ENCODE measurements at regions not wholly inside any gene's neighbourhood (a gene's known extent, or its start where the extent isn't known, plus 50 kb on each side); places are given as distances from the start of the nearest gene placed in this dataset.

DNA sequence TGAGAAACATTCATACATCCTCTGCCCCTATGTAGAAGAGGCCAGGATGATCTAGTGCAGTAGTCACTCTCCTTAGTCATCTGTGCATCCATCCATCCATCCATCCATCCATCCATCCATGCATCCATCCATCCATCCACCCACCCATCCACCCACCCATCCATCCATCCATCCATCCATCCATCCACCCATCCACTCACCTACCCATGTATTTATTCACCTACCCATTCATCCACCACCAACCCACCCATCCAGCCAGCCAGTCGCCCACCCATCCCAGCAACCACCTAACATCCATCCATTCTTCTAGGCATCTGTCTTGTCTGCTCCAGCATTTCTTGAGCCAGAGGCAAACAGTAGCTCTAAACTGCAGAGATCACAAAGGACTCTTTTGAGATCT lies 87.1 kb downstream of the MSX2 start:
- Histone ChIP-seq H3K9me2 (replicated peaks; ENCODE audit: low read length) (no peaks in the 10 kb centered on the region), H3K36me3 (ENCODE audit: low read depth, low read length) (no peaks in the 10 kb centered on the region), H4K20me1 (ENCODE audit: low read length) (no peaks in the 10 kb centered on the region), H3K27me3 (ENCODE audit: low read length) (0 out of 2 replicates have a peak, but pooled peaks cover 9% of the 10 kb centered on the region), H3K27ac (ENCODE audit: low read length) (no peak overlapping the region), H3K4me1 (ENCODE audit: insufficient read depth, low read length) (no peaks in the 10 kb centered on the region), H3K9me3 (ENCODE audit: low read length) (no peaks in the 10 kb centered on the region), H2AFZ (ENCODE audit: low read length) (no peak overlapping the region), H3K79me2 (ENCODE audit: low read length) (no peaks in the 10 kb centered on the region), H3K4me2 (ENCODE audit: low read length) (no peak overlapping the region), H3K4me3 (ENCODE audit: low read length) (no peak overlapping the region), H3F3A (ENCODE audit: low read length, unreplicated experiment) (no peaks in the 10 kb centered on the region), H3K9ac (ENCODE audit: low read length) (no peak overlapping the region)
- ATAC-seq = no peak
- TF ChIP-seq EZH2phosphoT487 (IDR thresholded peaks at IDR 0.05; ENCODE audit: borderline replicate concordance, low read length) (no peak), CTCF (conservative IDR thresholded peaks at IDR 0.05; ENCODE audit: low read depth, low read length) (no peak), EZH2 (IDR thresholded peaks at IDR 0.05; ENCODE audit: low read length, unreplicated experiment) (no peak)
- DNase-seq = no peak
- intact Hi-C loops (cut with micrococcal nuclease) = no loop called here
- ChIA-PET POLR2A (ENCODE audit: unreplicated experiment) (no interaction called here), CTCF (no interaction called here)
- BruUV-seq (replicated peaks) = no TSS peak

DNA sequence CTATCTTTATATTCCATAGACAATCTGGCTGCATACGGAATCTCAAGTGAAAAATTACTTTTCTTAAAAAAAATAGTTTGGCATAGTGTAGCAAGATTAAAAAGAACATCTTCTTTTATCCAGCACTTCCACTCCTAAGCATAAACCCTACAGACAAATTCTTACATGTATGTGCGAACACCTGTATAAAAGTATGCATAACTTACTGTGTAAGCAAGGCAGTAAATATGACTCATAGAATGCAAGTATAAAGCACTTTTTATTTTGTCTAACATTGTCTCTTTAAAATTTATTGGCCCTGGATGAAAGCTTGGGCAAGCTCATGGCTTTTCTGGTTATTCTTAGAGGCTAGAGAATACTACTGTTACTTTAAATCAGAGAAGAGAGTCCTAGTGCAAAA lies 86.4 kb downstream of the MSX2 start:
- ATAC-seq (no peak), DNase-seq (no peak)
- H3K36me3 ChIP-seq (ENCODE audit: low read depth, low read length) = no peaks in the 10 kb centered on the region
- POLR2A ChIA-PET (ENCODE audit: unreplicated experiment) = no interaction called here
- TF ChIP-seq CTCF (conservative IDR thresholded peaks at IDR 0.05; ENCODE audit: low read depth, low read length) = no peak
- H3K9me2 ChIP-seq (replicated peaks; ENCODE audit: low read length) = no peaks in the 10 kb centered on the region
- CTCF ChIA-PET = no interaction called here
- no TSS peak for BruUV-seq (replicated peaks)
- no peaks in the 10 kb centered on the region for H3F3A ChIP-seq (ENCODE audit: low read length, unreplicated experiment)
- no peak overlapping the region for H3K27ac ChIP-seq (ENCODE audit: low read length)
- H3K4me2 ChIP-seq (ENCODE audit: low read length) = no peak overlapping the region
- H3K4me1 ChIP-seq (ENCODE audit: insufficient read depth, low read length) = no peaks in the 10 kb centered on the region
- no peaks in the 10 kb centered on the region for H3K9me3 ChIP-seq (ENCODE audit: low read length)
- intact Hi-C loops (cut with micrococcal nuclease) = no loop called here
- H3K27me3 ChIP-seq (ENCODE audit: low read length) = 0 out of 2 replicates have a peak, but pooled peaks cover 9% of the 10 kb centered on the region
- no peak overlapping the region for H3K4me3 ChIP-seq (ENCODE audit: low read length)
- H4K20me1 ChIP-seq (ENCODE audit: low read length) = no peaks in the 10 kb centered on the region
- no peaks in the 10 kb centered on the region for H3K79me2 ChIP-seq (ENCODE audit: low read length)
- no peak overlapping the region for H2AFZ ChIP-seq (ENCODE audit: low read length)
- H3K9ac ChIP-seq (ENCODE audit: low read length) = no peak overlapping the region

GRCh38 chr5:174807471-174807870 lies 83.1 kb downstream of the MSX2 start:
- intact Hi-C loops (cut with micrococcal nuclease) = no loop called here
- Histone ChIP-seq H3K9me3 (ENCODE audit: low read length) (no peaks in the 10 kb centered on the region), H3K9ac (ENCODE audit: low read length) (no peak overlapping the region), H3K4me2 (ENCODE audit: low read length) (no peak overlapping the region), H3K36me3 (ENCODE audit: low read depth, low read length) (no peaks in the 10 kb centered on the region), H3F3A (ENCODE audit: low read length, unreplicated experiment) (no peaks in the 10 kb centered on the region), H3K27ac (ENCODE audit: low read length) (no peak overlapping the region), H4K20me1 (ENCODE audit: low read length) (no peaks in the 10 kb centered on the region), H2AFZ (ENCODE audit: low read length) (no peak overlapping the region), H3K79me2 (ENCODE audit: low read length) (no peaks in the 10 kb centered on the region), H3K9me2 (replicated peaks; ENCODE audit: low read length) (no peaks in the 10 kb centered on the region), H3K4me3 (ENCODE audit: low read length) (no peak overlapping the region), H3K27me3 (ENCODE audit: low read length) (0 out of 2 replicates have a peak, but pooled peaks cover 4% of the 10 kb centered on the region), H3K4me1 (ENCODE audit: insufficient read depth, low read length) (no peaks in the 10 kb centered on the region)
- ChIA-PET CTCF (no interaction called here), POLR2A (ENCODE audit: unreplicated experiment) (no interaction called here)
- TF ChIP-seq EZH2 (IDR thresholded peaks at IDR 0.05; ENCODE audit: low read length, unreplicated experiment) (no peak), CTCF (conservative IDR thresholded peaks at IDR 0.05; ENCODE audit: low read depth, low read length) (no peak), EZH2phosphoT487 (IDR thresholded peaks at IDR 0.05; ENCODE audit: borderline replicate concordance, low read length) (no peak)
- BruUV-seq (replicated peaks) = no TSS peak
- ATAC-seq (no peak), DNase-seq (no peak)
